CD14-positive monocyte (primary cell): ENCODE measurements at regions not wholly inside any gene's neighbourhood (a gene's known extent, or its start where the extent isn't known, plus 50 kb on each side); places are given as distances from the start of the nearest gene placed in this dataset.

Source experiments
- DNase-seq, 3 donors: peaks; one replicate each; pipeline ENCODE4 v3.0.0-alpha.2; 2011 to 2022
- H2AFZ ChIP-seq: 2 replicates; pipeline ENCODE4 v1.6.0; 2012; ENCODE audit warnings: mild to moderate bottlenecking, low read depth, low read length, inconsistent platforms; ENCODE audit not compliant: insufficient read depth, poor library complexity, severe bottlenecking
- H3K27ac ChIP-seq, 2 donors: 1 replicate in 1 of 2; 2 replicates in 1 of 2; pipeline ENCODE4 v1.5.1; 2012 to 2013; ENCODE audit warnings: low read length in 2 of 2, control low read depth in 1 of 2, inconsistent platforms in 1 of 2, low read depth in 1 of 2, mild to moderate bottlenecking in 1 of 2
- H3K27me3 ChIP-seq, 2 donors: one replicate each; pipeline versions ENCODE4 v1.6.0 to v1.6.1; 2011 to 2013; ENCODE audit warnings: low read length in 2 of 2; ENCODE audit not compliant: control insufficient read depth in 2 of 2, insufficient read depth in 2 of 2
- H3K36me3 ChIP-seq, 2 donors: replicated peaks in 1 of 2; 1 replicate in 1 of 2; 2 replicates in 1 of 2; pipeline versions ENCODE4 v1.5.1 to v1.6.1; 2012 to 2013; ENCODE audit warnings: low read length in 2 of 2, control low read depth in 1 of 2, inconsistent platforms in 1 of 2, mild to moderate bottlenecking in 1 of 2; ENCODE audit not compliant: insufficient read depth in 2 of 2, control insufficient read depth in 1 of 2
- H3K4me1 ChIP-seq, 2 donors: 1 replicate in 1 of 2; 2 replicates in 1 of 2; pipeline versions ENCODE4 v1.5.1 to v1.6.1; 2012 to 2013; ENCODE audit warnings: low read length in 2 of 2, control low read depth in 1 of 2, inconsistent platforms in 1 of 2, mild to moderate bottlenecking in 1 of 2, moderate library complexity in 1 of 2; ENCODE audit not compliant: insufficient read depth in 2 of 2, control insufficient read depth in 1 of 2
- H3K4me2 ChIP-seq: replicated peaks from 2 replicates; pipeline ENCODE3; 2012; ENCODE audit warnings: low read length, moderate library complexity, mild to moderate bottlenecking; ENCODE audit not compliant: poor library complexity, severe bottlenecking; ENCODE audit errors: extremely low read depth
- H3K4me3 ChIP-seq, 3 experiments: fragments of 200-600 bp in 1 of 3; sonication (generic) in 1 of 3; replicated peaks in 1 of 3; 1 replicate in 2 of 3; 2 replicates in 1 of 3; pipeline ENCODE4 v1.5.1; 2011 to 2013; ENCODE audit warnings: low read length in 3 of 3, mild to moderate bottlenecking in 3 of 3, control low read depth in 2 of 3, low read depth in 2 of 3, inconsistent platforms in 1 of 3, moderate library complexity in 1 of 3
- H3K79me2 ChIP-seq: 2 replicates; pipeline ENCODE4 v1.6.0; 2012; ENCODE audit warnings: mild to moderate bottlenecking, control low read depth, inconsistent platforms, low read length, moderate library complexity; ENCODE audit not compliant: insufficient read depth
- H3K9ac ChIP-seq: 2 replicates; pipeline ENCODE4 v1.6.0; 2017; ENCODE audit warnings: low read length, mild to moderate bottlenecking; ENCODE audit not compliant: insufficient read depth, poor library complexity, severe bottlenecking
- H3K9me3 ChIP-seq, 2 donors: replicated peaks in 1 of 2; 1 replicate in 1 of 2; 2 replicates in 1 of 2; pipeline versions ENCODE4 v1.5.1 to v1.6.1; 2012 to 2013; ENCODE audit warnings: low read length in 2 of 2, control low read depth in 1 of 2; ENCODE audit not compliant: control insufficient read depth in 1 of 2, insufficient read depth in 1 of 2
- H4K20me1 ChIP-seq: 2 replicates; pipeline ENCODE4 v1.6.0; 2012; ENCODE audit warnings: mild to moderate bottlenecking, low read length, control low read depth, moderate library complexity; ENCODE audit not compliant: insufficient read depth
- H3K27ac Mint-ChIP-seq, 7 donors: one replicate each; pipeline ENCODE4 v1.8.0; 2020; ENCODE audit warnings: mild to moderate bottlenecking in 7 of 7, mixed read lengths in 7 of 7, moderate library complexity in 6 of 7, inconsistent platforms in 2 of 7
- H3K27me3 Mint-ChIP-seq, 3 donors: one replicate each; pipeline ENCODE4 v1.8.0; 2021 to 2022; ENCODE audit warnings: low read depth in 3 of 3, mild to moderate bottlenecking in 3 of 3, mixed read lengths in 3 of 3, moderate library complexity in 3 of 3, inconsistent platforms in 1 of 3
- H3K36me3 Mint-ChIP-seq, 2 donors: one replicate each; pipeline ENCODE4 v1.8.0; 2020; ENCODE audit warnings: mixed read lengths in 2 of 2, inconsistent platforms in 1 of 2, mild to moderate bottlenecking in 1 of 2
- H3K4me1 Mint-ChIP-seq: one replicate; pipeline ENCODE4 v1.8.0; 2020; ENCODE audit warnings: mild to moderate bottlenecking, mixed read lengths
- H3K4me3 Mint-ChIP-seq, 2 donors: one replicate each; pipeline ENCODE4 v1.8.0; 2020; ENCODE audit warnings: mild to moderate bottlenecking in 2 of 2, mixed read lengths in 2 of 2, moderate library complexity in 1 of 2
- H3K9me3 Mint-ChIP-seq, 7 donors: one replicate each; pipeline ENCODE4 v1.8.0; 2020 to 2022; ENCODE audit warnings: mixed read lengths in 7 of 7, mild to moderate bottlenecking in 6 of 7, moderate library complexity in 6 of 7, inconsistent platforms in 2 of 7
- WGBS: methylation state at CpG from one replicate; pipeline ENCODE4 v1.1.5; 2013; ENCODE audit warnings: missing lambda C conversion rate; ENCODE audit not compliant: insufficient coverage; 5-methylcytosine and 5-hydroxymethylcytosine counted together
- intact Hi-C, 2 donors: fragments of 100-400 bp; cut with micrococcal nuclease; formaldehyde crosslinking; loops; one replicate each; pipeline versions ENCODE4 v1.15.0 to v1.15.1; 2023
- TF ChIP-seq, protein P1 (sequence below): fragments of 200-600 bp; IDR thresholded peaks from one replicate; pipeline ENCODE4 v1.8.0; 2022; ENCODE audit warnings: antibody characterized with exemption, mild to moderate bottlenecking

DNA sequence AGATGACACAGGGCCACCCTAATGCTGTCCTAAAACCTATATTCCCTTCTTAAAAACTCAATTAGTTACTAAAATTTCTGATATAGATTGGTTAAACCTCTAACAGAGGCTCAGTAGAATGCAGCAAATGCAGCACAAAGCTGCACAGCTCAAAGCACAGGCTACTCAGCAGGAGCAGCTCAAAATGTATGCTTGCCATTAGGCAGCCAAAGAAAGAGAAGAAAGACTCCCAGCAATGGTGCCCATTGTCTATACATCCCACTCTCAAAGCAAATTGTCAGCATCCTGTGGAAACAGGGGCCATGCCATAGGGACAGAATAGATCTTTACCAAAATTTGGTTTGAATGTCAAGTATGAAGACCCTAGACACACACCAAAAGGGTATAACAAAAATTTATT, 73.5 kb downstream of the TFPI2 start:
- Histone ChIP-seq H3K27me3 (no peaks in the 10 kb centered on the region), H3K79me2 (no peaks in the 10 kb centered on the region), H3K9me3 (no peaks in the 10 kb centered on the region), H3K4me1 (no peaks in the 10 kb centered on the region), H3K4me3 (no peak overlapping the region), H4K20me1 (no peaks in the 10 kb centered on the region), H3K9ac (no peak overlapping the region), H3K27ac (no peak overlapping the region), H2AFZ (no peak overlapping the region), H3K36me3 (no peaks in the 10 kb centered on the region), H3K4me2 (no peak overlapping the region)
- no peaks in the 10 kb centered on the region for H3K4me1 Mint-ChIP-seq
- no peak for DNase-seq
- H3K4me3 Mint-ChIP-seq = no peak overlapping the region
- peaks cover 0 to 2% (median 0%) of the 10 kb centered on the region in 7 donors for H3K9me3 Mint-ChIP-seq
- intact Hi-C loops = no loop called here
- no peak overlapping the region for H3K27ac Mint-ChIP-seq
- H3K27me3 Mint-ChIP-seq = peaks cover 0 to 2% (median 0%) of the 10 kb centered on the region in 3 donors
- TF ChIP-seq, protein P1, sequence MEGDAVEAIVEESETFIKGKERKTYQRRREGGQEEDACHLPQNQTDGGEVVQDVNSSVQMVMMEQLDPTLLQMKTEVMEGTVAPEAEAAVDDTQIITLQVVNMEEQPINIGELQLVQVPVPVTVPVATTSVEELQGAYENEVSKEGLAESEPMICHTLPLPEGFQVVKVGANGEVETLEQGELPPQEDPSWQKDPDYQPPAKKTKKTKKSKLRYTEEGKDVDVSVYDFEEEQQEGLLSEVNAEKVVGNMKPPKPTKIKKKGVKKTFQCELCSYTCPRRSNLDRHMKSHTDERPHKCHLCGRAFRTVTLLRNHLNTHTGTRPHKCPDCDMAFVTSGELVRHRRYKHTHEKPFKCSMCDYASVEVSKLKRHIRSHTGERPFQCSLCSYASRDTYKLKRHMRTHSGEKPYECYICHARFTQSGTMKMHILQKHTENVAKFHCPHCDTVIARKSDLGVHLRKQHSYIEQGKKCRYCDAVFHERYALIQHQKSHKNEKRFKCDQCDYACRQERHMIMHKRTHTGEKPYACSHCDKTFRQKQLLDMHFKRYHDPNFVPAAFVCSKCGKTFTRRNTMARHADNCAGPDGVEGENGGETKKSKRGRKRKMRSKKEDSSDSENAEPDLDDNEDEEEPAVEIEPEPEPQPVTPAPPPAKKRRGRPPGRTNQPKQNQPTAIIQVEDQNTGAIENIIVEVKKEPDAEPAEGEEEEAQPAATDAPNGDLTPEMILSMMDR = no peak
- no peaks in the 10 kb centered on the region for H3K36me3 Mint-ChIP-seq

- Mint-ChIP-seq H3K9me3 (peaks cover 0 to 2% (median 0%) of the 10 kb centered on the region in 7 donors), H3K36me3 (no peaks in the 10 kb centered on the region), H3K27ac (no peak overlapping the region), H3K4me1 (no peaks in the 10 kb centered on the region), H3K27me3 (peaks cover 0 to 2% (median 2%) of the 10 kb centered on the region in 3 donors), H3K4me3 (no peak overlapping the region)
- no peak for DNase-seq
- Histone ChIP-seq H3K79me2 (no peaks in the 10 kb centered on the region), H3K27ac (no peak overlapping the region), H3K4me2 (no peak overlapping the region), H3K4me3 (no peak overlapping the region), H3K4me1 (no peaks in the 10 kb centered on the region), H4K20me1 (no peaks in the 10 kb centered on the region), H2AFZ (no peak overlapping the region), H3K36me3 (no peaks in the 10 kb centered on the region), H3K27me3 (no peaks in the 10 kb centered on the region), H3K9ac (no peak overlapping the region), H3K9me3 (no peaks in the 10 kb centered on the region)
- intact Hi-C loops = no loop called here
- WGBS = no CpG with 5 or more reads among the region's 1 CpG
- TF ChIP-seq, protein P1 = no peak
These were observed 77.0 kb downstream of the TFPI2 start for GRCh38 chr7:93813514-93813913.
